Amniotic stem cell (primary cell): ENCODE measurements at regions not wholly inside any gene's neighbourhood (a gene's known extent, or its start where the extent isn't known, plus 50 kb on each side); places are given as distances from the start of the nearest gene placed in this dataset.
A peak's percentile ranks its signal among the peaks of the same experiment; 100 is the strongest.

Experiments
- DNase-seq: peaks from one replicate; lab custom pipeline; 2025; lab: John Stamatoyannopoulos, UW

DNA sequence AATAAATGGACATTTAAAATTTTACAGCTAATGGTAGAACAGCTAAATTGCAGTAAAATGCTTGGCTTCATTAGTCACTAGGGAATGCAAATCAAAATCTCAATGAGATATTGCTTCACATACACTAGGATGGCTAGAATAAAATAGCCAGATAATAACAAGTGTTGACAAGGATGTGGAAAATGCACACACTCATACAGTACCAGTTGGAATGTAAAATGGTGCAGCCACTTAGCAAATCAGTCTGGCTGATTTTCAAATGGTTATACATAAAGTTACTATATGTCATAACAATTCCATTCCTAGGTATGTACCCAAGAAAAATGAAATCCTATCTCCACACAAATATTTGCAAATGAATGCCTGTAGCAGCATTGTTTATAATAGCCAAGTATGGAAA, 452.1 kb downstream of the HDGFL1 start:
- no peak for DNase-seq

DNA sequence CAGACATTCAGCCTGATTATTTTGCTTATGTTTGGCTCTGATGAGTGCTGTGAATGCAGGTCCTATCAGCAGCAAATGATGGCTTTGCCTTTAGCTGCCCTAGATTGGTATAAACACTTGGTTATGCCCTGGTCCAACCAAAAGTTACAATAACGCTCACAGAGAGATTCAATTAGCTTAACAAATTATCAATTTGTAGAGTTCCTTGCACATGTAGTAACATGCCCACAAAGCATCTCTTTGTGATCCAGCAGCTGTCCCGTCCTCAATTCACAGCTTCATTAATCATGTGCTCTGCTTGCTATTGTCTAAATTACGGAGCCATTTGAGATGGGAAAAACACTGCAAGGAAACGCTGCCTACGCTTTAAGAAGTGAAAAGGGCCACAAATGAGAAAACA, 457.9 kb downstream of the HDGFL1 start:
- no peak for DNase-seq

DNA sequence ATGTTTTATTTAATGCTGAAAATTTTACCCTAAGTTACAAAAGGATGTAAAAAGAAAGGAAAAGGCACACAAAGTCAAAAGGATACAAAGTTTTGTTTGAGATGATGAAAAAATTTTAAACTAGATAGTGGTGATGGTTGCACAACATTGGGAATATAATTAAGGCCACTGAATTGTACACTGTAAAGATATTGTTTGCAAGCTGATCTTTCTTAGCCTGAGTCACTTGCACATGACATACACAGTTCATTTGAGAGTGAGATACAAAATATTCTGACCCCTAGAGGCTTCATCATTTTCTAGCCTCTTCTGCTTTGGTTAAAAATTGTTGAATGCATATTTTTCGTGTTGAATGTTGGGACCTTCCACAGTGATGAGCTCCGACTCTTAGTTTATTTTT, 462.6 kb downstream of the HDGFL1 start:
- no peak for DNase-seq

DNA sequence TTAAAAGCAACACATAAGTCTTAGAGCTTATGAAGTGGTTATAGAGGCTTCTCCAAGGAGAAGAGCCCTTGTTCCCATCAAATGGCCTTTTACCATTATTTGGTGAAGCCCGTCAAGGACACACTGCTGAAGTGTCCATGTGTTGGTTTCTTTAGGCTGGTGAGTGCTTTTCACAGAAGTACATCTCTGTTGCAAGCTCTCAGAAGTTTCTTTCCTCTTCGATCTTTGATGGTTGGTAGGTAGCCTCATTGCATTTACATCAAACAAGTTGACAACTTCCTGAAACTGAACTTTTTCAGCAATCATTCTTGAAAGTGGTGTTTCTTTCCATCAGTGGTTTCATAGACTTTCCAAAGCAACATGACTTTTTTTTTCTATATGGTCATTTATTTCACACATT, 465.6 kb downstream of the HDGFL1 start:
- DNase-seq = no peak

DNA sequence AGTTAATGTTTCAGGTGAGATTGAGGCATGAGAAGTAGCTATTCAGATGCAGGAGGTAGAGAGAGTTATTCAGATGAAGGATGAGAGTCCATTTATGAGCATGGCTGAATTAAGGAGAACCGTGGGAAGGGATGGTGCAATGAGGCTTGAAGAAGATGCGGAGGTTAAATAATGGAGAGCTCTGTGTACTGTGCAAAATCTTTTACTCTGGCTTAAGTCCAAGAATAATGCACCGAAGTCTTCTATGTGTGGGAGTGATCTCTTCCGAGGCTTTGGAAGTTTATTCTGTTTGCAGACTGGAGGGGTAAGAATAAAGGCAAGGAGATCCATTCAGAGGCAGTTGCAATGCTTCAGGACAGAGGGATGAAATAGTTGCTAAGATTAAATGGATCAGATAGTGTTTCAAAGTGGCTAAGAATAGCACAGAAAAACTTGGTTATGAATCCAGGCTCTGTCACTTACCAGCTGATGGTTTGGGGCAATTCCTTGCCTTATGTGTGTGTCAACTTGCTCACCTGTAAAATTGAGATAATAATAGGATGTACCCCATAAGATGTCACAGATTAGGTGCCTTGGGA, 467.1 kb downstream of the HDGFL1 start:
- DNase-seq = no peak

DNA sequence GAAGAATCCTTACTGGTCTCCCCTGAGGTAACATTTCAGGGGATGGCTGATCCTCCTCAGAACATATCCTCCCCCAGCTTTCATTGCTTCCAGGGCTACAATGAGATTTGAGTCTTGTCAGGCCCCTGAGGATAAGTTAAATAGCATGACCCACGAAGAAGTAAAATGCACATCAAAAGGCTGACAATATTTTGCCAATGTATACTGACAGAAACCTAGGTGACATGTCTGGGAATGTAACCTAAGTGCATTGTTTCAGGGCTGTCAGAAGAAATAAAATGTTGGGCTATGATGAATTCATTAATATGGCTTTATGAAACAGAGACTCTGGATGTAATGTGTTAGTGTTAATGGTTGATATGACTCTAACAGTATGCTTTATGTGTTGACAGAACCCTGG, 471.5 kb downstream of the HDGFL1 start:
- no peak for DNase-seq

DNA sequence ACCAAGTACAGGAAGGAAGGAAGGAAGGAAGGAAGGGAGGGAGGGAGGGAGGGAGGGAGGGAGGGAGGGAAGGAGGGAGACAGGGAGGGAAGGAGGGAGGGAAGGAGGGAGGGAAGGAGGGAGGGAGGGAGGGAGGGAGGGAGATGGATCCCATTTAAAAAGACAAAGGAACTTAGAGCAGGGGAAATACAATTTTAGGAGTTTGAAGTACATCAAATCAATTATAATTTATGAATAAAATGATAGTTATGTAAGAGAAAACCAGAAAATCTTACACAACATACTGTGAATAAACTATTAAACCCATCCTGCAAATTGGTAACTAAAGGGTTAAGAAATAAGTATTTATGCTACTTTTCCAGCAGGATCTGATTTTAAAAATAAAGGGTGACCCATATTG, 475.9 kb downstream of the HDGFL1 start:
- no peak for DNase-seq

DNA sequence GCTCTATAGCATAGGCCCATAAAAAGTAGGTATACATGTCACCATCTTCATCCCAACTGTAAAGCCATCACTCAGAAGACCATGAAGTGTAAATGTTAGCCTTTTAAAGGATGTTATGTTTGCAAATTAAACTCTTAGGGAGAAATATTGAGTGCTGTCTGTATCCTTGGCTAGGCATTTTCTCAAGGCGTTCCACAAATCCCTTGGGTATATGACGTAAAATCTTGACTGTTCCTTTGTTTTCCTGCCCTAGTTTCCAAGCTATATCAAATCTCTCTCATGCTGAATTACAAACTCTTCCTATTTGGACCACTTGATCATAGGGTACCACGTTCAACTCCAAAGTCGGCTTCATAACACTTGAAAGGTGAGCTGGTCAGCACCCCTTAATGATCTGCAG, 486.2 kb downstream of the HDGFL1 start:
- no peak for DNase-seq

DNA sequence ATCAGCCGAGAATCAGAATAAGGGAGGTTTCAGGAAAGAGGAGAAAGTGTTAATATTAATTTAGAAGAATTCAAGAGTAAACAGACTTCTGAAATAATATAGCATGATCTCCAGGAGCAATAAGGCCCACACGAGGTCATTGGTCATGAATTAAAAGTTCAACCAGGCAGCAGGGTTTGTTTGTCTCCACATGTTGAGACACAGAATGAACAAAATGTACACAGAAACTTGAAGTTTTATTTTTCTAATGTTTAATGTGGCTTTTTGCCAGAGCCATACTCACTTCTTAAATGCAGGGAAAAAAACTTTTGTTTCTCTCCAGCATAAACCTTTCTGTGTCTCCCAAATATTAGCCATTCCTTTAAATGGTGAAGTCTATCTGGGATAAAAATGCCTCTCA, 504.5 kb downstream of the HDGFL1 start:
- DNase-seq = no peak

DNA sequence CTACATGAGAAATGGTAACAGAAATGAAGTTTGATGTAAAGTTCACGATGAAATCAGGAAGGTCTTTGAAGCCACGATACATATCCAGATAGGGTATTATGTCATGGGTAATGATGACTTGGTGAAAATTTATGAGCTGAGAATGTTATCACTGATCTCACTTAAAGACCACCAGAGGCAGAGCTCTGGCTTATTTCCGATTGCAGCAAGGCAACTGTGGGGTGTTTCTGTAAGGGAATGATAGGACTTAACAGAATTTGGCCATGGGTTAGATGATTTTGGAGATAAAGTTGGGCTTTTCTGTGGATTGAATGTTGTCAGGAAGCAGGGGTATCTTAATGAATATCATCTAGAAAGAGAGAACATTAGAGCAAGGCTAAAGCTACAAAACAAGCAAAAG, 508.4 kb downstream of the HDGFL1 start:
- DNase-seq = no peak

DNA sequence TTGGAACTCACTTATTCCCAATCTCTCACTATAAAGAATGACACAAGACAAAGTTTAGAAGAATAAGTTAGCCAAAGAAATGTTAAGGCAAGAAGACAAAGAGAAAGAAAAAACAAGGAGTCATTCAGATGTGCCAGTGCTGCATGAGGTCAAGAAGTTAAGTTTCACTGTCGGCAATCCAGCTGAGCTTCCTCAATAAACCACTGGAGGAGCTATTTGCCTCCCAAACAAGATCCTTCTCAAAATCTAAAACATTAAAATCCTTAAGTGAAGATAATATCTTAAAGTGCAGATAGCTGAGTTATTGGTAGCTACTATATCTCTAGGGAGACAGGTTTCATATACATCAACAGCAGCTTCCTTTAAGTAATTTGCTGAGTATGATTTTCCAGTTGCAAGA, 512.3 kb downstream of the HDGFL1 start:
- no peak for DNase-seq

DNA sequence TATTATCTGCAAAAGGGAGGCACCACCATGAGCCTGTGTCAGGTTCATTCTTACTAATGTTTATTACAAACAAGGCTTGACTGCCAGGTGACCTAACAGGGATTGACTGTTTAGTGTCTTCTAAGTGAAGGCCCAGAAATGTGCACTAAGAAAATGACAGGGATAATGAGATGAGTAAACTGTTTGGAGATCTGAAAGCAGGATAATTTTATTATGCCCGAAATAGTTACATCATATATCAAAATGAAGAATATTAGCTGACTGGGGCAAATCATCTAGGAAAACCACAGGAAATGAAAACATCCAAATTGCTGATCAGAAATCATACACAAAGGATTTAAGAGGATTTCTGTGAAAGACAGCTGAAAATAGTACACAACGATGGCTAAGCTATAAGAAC, 516.7 kb downstream of the HDGFL1 start:
- no peak for DNase-seq

DNA sequence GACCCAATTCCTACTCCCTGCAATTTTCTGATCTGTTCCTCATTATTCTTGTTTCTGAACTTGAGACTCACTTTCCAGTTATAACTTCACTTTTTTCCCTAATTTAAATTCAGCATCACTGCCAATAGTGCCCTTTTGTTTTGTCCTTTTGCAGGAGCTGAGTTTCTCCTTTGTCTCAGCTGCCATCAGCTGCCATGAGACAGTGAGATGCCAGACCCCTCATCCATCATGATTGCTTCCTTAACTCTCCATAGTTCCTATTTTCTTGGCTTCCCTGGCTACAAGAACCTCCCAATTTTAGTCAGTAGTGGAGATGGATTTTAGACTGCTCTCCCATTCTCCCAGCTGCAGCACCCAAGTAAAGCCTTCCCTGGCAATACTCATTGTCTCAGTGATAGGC, 518.1 kb downstream of the HDGFL1 start:
- DNase-seq = no peak

DNA sequence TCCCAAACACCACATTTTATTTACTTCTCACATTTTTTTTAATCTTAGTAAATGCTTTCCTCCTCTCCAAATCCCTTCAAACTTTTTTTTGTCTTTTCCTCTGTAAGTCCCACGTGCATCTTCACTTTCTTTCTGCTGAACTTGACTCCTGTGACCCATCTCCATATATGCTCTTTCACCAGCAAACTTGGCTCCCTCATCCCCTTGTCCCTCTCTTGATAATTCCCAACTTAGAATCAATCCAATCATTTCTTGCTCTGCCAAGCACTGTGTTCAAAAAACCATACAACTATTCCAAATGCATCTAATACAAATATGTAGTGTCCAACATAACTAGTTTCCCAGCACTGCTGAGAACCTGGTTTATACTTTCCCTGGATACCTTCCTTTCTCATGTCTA, 519.4 kb downstream of the HDGFL1 start:
- DNase-seq = no peak

DNA sequence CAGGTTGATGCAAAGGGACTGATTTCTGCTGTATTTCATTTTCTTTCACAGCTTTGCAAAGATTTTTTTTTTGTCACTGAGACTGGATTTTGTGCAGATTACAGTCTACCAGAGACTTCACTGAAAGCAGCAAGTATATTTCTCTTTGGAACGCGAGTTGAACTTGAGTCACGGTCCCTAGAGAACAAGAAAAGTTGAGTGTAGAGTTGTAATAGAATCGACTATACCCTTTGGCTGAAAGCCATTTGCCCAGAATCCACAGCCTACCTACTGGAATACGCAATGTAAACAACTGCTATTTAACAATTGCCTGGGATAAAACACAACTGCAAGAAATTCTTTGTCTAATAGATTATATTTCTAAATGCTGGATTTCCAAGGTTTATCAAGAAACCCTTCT, 520.6 kb downstream of the HDGFL1 start:
- DNase-seq = no peak

DNA sequence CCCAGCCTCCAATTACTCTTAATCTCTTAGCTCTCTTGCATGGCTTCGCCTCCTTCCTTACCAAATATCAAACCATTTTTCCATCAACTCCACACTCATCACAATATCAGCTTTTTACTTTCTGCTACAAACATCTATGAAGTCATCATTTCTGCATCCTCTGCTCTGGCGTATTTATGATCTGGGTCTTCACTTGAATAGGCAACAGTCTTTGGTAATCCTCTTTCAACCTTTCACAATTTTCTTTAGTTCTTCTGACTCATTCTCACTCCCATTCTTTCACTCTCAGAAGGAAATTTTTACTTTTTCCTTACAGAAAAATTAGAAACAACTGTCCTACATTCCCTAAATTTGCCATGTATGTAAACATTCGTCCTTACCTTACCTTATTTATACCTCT, 522.4 kb downstream of the HDGFL1 start:
- DNase-seq = no peak

DNA sequence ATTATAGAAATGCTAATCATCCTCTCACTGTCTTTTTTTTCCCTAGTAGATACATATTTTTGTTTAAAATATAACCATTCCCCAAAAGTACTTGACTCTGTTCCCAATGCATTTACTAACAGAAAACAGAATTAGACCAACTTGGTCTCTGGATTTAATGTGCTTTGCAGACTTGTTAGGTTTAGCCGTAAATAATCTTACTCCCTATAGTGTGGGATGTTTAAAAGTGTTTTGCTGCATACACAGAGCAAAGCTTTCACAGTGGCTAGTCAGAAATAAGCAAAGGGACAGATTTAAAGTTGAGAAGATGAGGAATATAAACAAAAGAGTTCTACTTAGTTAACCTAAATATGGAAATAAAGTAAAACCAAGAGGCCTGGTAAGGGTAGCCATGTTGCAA, 527.5 kb downstream of the HDGFL1 start:
- DNase-seq = no peak

DNA sequence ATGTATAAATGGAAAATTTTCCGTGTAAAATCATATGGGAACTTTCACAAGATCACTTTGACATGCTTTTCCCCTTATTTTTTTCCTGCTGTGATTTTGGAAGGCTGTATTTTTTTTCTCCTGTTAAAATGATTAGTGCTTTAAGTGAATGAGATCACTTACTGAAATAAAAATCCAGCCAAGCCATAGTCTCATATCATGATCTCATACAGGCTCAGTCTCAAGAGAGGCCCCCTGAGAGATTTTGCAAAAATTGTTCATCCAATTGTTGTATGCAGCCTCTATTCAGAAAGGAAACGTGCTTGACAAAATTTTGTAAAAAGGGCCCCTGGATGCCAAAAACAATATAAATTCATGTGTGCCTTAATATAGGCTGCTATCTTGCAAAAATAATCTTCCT, 528.2 kb downstream of the HDGFL1 start:
- no peak for DNase-seq

DNA sequence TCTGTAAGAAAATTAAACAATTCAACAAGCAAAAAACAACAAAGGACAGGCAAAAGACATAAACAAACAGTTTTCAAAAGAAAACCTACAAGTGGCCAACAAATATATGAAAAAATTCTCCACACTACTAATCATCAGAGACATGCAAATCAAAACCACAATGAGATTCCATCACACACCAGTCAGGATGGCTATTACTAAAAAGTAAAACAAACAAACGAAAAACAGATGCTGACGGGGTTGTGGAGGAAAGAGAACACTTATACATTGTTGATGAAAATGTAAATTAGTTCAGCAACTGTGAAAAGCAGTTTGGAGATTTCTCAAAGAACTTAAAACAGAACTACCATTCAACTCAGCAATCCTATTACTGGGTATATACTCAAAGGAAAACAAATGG, 537.6 kb downstream of the HDGFL1 start:
- peak; percentile 44 for DNase-seq

DNA sequence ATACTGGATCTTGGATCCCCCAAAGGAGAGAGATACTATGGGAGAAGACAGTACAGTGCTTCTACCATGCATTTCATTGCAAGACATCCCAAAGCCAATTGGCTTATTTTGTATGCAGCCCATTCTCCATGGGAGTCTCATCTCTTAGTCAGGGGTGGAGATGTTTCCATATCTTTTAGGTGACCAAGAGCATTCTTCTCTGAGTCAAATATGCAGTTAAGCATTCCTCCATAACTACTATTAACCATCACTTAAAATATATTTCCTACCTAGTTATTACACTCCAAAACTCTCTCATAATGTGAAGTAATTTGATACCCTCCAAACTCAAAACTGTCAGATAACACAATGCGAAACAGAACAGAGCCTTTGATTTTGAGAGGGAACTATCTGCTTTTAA, 542.6 kb downstream of the HDGFL1 start:
- no peak for DNase-seq

DNA sequence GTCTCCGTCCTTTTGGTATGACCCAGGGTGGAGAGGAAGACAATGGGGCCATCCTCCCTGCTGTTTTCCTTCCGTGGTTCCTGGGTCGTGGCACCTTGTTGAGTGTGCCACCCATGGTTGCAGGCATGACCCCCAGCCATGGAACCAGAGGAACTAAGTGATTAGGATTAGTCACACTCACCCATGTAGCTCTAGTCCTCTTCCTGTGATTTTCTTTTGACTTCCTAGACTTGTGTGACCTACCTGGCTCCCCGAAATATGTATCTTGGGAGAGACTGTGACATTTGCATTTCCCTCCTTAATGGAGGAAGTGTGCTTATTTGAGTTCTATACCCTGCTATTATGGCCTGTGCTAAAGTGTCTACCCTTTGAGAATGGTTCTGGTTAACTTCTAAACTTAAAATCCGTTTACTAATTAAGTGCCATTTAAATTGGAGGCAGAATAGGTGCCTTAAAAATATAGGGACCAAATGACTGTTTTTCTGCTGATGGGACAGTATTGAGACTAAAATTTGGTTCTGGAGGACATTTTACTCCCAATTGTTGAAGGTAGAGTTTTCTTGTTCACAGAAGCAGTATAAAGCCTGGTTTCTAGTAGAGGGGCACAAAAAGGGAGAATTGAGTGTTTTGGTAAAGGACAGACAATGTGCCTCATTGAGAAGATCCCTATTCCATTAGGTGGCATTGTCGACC, 545.6 kb downstream of the HDGFL1 start:
- DNase-seq = no peak

DNA sequence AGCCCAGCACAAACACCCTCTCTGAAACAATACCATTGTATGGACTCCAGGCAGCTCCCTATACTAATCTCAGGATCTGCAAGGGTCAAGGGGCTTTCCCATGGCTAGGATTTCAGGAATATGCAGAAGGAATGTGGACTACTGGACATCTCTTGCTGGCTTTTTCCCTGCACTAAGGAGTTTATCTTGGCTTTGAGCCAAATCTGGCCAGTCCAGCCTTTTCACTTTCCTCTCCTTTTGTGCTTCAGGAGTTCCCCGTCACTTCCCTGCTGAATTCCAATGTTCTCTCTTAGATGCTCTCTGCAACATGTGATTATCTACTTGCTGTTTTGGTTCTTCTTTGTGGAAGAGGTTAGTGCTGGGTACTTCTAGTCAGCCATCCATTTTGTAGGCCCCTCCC, 568.2 kb downstream of the HDGFL1 start:
- no peak for DNase-seq

DNA sequence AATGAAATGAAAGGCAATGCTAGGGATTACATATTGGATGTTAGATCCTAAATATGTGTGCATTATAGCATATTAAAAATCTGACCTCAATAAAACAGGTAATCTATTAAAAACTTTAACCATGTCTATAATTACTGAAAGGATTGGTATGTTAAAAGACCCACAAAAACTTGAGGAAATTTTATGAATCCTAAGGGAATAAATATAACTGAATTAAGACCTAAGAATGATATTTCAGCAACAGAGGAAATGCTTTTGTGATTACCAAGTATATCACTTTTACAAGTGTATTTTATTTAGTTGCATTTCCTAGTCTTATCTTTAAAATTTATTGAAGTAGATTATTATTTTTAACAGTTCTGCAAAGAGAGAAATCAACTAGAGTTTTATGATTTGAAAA, 571.5 kb downstream of the HDGFL1 start:
- no peak for DNase-seq

DNA sequence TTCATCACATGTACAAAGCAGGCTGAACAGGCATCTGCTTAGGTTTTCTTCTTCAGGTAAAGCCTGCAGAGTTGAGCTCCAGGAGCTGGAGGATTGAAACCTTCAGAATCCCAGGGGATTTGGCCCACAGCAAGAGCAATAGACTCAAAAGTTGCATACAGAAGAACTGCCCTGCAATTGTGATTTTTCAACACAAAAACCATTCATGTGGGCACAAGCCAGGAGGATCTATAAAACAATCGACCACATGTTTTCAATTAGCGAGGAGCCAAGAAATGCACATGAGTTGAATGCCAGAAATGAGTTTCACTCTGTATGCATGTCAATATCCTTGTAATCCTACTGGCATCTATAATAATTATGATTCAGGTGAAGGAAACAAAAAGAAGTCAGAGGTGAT, 576.4 kb downstream of the HDGFL1 start:
- no peak for DNase-seq
